Stimulated activated CD8-positive, alpha-beta memory T cell treated with anti-CD3 and anti-CD28 coated beads, Interleukin-7, amount 100 ng/mL, for 48 hours (primary cell): ENCODE measurements at regions not wholly inside any gene's neighbourhood (a gene's known extent, or its start where the extent isn't known, plus 50 kb on each side); places are given as distances from the start of the nearest gene placed in this dataset.

Experiments
- DNase-seq, 2 donors: peaks; one replicate each; pipeline ENCODE4 v3.0.0-alpha.2; 2020; ENCODE audit warnings: low read depth in 1 of 2; ENCODE audit errors: extremely low read depth in 1 of 2

GRCh38 chr22:23415490-23415851, 164.6 kb downstream of the IGLL1 start:
- DNase-seq = no peak

GRCh38 chr22:23414727-23415489, 165.2 kb downstream of the IGLL1 start:
- DNase-seq = no peak

- no peak for DNase-seq
Observed at GRCh38 chr22:23411739-23412138, 168.4 kb downstream of the IGLL1 start.

GRCh38 chr22:23410411-23410810, 169.7 kb downstream of the IGLL1 start:
- DNase-seq = no peak

- no peak for DNase-seq
Observed at GRCh38 chr22:23409976-23410375, 170.1 kb downstream of the IGLL1 start.

- DNase-seq = no peak
Observed at GRCh38 chr22:23408321-23408720, 171.8 kb downstream of the IGLL1 start.

GRCh38 chr22:23405366-23405851, 174.7 kb downstream of the IGLL1 start:
- DNase-seq = no peak

GRCh38 chr22:23404689-23405365, 175.3 kb downstream of the IGLL1 start:
- DNase-seq = no peak

- no peak for DNase-seq
Observed at GRCh38 chr22:23403720-23404688, 176.1 kb downstream of the IGLL1 start.

GRCh38 chr22:23403152-23403719, 176.9 kb downstream of the IGLL1 start:
- DNase-seq = no peak

- DNase-seq = peak; percentile 22 to 26
Observed at GRCh38 chr22:23402275-23403151, 177.6 kb downstream of the IGLL1 start.

- DNase-seq = no peak
Observed at GRCh38 chr22:23401910-23402274, 178.2 kb downstream of the IGLL1 start.

- no peak for DNase-seq
Observed at GRCh38 chr22:23401111-23401909, 178.8 kb downstream of the IGLL1 start.

GRCh38 chr22:23400286-23400981, 179.7 kb downstream of the IGLL1 start:
- no peak for DNase-seq

- no peak for DNase-seq
Observed at GRCh38 chr22:23399367-23400285, 180.5 kb downstream of the IGLL1 start.

GRCh38 chr22:23398701-23399366, 181.3 kb downstream of the IGLL1 start:
- DNase-seq = no peak
